Adrenal gland (tissue), 5 donors: ENCODE measurements at regions not wholly inside any gene's neighbourhood (a gene's known extent, or its start where the extent isn't known, plus 50 kb on each side); places are given as distances from the start of the nearest gene placed in this dataset.

Experiments used
- POLR2A ChIP-seq, 2 donors: fragments of 450-650 bp; IDR thresholded peaks; one replicate each; pipeline ENCODE4 v1.6.1; 2017; ENCODE audit warnings: antibody characterized with exemption in 2 of 2, mild to moderate bottlenecking in 2 of 2, moderate library complexity in 1 of 2
- TF ChIP-seq, protein P1 (sequence below), 6 experiments: fragments of 450-650 bp in 4 of 6; fragments of 200-600 bp in 2 of 6; sonication (generic) in 1 of 6; IDR thresholded peaks; 1 replicate in 5 of 6; 2 replicates in 1 of 6; pipeline versions ENCODE4 v1.5.1 to v1.8.0; 2016 to 2021; ENCODE audit warnings: antibody characterized with exemption in 6 of 6, mild to moderate bottlenecking in 2 of 6, moderate library complexity in 1 of 6
- donor health status: DM: no; HTN: no; CAD: no.

DNA sequence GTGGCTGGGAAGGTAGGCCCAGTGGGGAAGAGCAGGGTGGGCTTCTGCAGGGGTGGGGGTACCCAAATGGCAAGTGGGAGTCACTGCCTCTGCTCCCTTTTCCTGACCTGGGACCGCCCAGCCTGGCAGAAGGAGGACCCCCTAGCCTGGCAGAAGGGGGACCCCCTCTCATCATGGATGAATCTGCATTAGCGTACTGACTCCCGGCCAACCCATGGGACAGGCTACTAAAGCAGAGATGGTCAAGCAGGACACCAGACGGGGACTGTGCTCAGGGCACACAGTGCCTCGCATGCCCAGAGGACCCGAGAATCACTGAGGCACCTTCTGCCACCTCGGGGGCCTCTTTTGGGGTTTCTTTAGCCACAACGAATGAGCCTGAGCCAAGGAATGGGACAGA is 577.5 kb downstream of the GLRX3 start:
- no peak for TF ChIP-seq POLR2A (IDR thresholded peaks at IDR 0.05)
- TF ChIP-seq, protein P1, sequence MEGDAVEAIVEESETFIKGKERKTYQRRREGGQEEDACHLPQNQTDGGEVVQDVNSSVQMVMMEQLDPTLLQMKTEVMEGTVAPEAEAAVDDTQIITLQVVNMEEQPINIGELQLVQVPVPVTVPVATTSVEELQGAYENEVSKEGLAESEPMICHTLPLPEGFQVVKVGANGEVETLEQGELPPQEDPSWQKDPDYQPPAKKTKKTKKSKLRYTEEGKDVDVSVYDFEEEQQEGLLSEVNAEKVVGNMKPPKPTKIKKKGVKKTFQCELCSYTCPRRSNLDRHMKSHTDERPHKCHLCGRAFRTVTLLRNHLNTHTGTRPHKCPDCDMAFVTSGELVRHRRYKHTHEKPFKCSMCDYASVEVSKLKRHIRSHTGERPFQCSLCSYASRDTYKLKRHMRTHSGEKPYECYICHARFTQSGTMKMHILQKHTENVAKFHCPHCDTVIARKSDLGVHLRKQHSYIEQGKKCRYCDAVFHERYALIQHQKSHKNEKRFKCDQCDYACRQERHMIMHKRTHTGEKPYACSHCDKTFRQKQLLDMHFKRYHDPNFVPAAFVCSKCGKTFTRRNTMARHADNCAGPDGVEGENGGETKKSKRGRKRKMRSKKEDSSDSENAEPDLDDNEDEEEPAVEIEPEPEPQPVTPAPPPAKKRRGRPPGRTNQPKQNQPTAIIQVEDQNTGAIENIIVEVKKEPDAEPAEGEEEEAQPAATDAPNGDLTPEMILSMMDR (IDR thresholded peaks at IDR 0.05), result no peak
